GM23248 (cell line): ENCODE measurements at regions not wholly inside any gene's neighbourhood (a gene's known extent, or its start where the extent isn't known, plus 50 kb on each side); places are given as distances from the start of the nearest gene placed in this dataset.

Experiments
- EZH2 ChIP-seq: fragments of 200-600 bp; sonication (generic); IDR thresholded peaks from 2 replicates; pipeline ENCODE4 v1.6.1; 2018; ENCODE audit warnings: antibody characterized with exemption, mild to moderate bottlenecking; ENCODE audit not compliant: insufficient read depth, poor library complexity, severe bottlenecking
- EZH2phosphoT487 ChIP-seq: fragments of 200-600 bp; sonication (generic); IDR thresholded peaks from 2 replicates; pipeline ENCODE4 v1.6.1; 2018; ENCODE audit warnings: antibody characterized with exemption, moderate library complexity, mild to moderate bottlenecking, low read depth; ENCODE audit not compliant: insufficient read depth

DNA sequence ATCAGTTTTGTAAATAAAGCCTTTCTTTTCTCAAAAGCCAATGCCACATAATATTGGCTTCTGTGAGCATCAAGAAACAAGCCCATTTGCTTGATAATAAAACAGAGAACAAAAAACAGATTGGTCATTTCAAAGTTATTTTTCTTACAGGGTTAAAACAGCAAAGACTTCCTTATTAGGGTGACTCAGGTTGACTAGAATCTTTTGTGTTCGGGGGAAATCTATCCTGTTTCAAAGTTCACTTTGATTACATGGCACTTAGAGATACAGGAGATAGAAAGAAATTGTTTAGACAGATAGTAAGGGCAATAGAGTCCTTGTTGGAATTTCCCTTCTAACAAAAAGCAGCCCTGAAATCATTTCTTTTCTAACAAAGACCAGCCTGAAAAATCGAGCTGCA is 170.0 kb upstream of the GLRA2 start:
- TF ChIP-seq EZH2 (no peak), EZH2phosphoT487 (no peak)
